ENCODE measurements at regions not wholly inside any gene's neighbourhood (a gene's known extent, or its start where the extent isn't known, plus 50 kb on each side); places are given as distances from the start of the nearest gene placed in this dataset.
"Not testable (repeated sequence)": the region's sequence is repeated elsewhere in the genome, so short reads cannot be mapped to it uniquely, and the experiment has no call there.

DNA sequence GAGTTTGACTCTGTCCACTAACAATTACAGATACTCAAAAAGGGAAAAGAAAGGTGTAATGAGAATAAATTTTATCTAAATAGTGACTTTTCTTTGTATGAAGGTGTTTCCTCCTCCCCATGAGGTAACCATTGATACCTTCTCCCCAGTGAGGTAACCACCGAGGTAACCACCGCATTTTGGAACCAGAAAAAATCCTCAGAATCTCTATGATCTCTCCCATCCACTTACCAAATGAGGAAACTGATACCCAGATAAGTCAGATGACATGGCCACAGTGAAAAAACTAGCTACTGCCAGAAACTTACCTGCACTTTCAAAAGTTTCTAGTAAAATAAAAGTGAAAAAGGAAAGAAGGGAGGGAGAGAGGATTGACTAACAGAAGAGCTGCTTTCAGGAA lies 124.0 kb upstream of the FNDC3A start:
- no peak for DNase-seq

DNA sequence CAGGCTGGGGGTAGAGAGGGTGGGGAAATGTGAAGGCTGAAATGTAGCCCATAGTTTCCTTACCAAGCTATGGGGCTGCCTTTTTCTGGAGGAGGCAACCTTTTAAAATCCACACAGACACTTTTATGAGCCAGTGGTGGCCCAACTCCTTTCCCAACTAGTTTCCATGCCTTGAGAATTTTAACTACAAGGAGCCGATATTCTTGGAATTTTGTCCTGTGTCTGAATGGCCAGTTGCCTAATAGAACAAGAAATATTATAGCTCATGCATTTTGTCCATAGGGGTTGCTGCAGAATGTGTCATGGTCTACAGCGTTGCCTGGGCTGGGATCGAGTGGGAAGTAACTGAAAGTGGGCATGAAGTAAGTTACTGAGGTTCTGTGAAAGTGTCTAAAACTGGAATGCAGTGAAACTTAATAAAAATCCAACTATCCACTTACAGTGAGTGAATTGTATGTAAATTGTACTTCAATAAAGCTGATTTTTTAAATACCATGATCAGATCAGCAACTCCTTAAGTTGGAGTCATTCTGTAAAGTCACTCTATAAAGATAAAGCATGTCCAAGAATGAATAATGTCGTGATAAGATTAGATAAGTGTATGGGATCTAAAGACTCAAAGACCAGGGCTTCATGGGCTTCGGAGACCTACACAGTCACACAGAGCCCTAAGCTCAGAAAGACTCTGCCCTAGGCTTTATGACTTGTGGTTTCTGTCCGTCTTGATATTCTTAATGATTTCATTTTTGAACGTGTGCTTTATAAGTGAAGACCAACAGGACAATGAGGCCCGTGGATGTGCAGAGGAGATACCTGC lies 122.6 kb upstream of the FNDC3A start:
- no peak for DNase-seq

DNA sequence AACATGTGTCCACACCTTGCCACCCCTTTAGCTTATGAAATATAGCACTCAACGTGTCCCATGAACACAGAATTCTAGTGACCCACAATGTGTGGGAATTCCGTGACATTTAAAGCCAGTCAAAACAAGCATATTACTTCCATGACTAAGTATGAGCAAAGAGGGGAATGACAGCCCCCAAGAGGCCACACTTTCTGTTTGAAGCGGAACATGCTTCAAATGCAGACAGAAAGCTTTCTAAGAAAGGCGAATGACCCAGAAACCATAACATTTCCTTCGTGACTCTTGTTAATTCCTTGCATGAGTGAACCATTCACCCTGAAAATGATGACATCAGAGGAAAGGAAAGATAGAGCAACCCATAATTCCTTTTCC lies 122.0 kb upstream of the FNDC3A start:
- DNase-seq, result no peak

DNA sequence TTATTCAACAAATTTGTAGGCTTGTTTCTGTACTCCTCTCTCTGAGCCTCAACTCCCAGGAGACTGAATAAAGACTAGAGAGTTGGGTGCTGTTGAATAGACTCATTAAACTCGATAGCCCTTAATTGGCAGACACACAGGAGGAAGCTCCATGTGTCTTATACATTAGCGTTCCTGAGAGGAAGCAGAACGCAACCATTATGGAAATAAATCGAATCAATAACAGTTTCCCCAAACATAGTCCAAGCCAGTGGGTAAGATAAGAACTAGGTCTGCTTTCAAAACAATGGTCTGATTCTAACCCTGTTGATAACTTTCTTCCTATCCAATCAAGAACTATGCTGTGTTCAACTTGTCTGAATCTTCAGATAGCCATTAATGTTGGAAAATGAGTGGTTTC lies 118.1 kb upstream of the FNDC3A start:
- DNase-seq, result no peak

DNA sequence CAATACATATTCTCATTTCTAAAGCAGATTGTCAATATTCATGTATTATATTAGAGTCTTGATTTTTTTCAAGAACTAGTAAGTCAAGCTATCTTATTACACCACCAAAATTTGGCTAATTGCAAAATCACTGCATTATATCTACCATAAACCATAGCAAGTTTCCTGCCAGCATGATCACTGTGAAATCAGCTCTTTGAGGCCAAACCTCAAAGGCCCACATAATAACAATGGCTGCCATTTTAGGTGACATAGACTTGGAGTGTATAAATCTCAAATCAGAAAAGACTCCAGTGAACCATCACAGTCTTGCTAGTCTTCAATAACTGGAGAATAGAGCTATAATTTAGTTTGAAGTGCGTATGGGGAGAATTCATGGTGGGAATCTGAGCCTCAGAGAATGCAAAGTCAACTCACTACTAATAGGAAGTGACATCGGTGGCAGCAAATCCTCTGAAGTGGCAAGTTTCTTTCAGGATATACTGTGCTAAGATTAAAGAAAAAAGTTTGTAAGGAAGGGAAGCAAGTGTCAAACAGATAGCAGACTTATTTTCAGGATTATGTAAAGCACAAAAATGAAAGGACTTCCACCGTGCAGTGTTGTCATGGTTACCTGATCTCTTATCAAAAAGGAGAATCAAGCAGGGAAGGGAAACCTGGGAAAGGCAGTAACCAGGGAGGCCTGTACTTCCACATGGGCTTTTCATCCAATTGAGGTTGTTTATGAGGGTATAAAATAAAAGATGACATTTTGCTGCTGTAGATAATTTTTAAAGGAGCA lies 117.4 kb upstream of the FNDC3A start:
- DNase-seq, result no peak

DNA sequence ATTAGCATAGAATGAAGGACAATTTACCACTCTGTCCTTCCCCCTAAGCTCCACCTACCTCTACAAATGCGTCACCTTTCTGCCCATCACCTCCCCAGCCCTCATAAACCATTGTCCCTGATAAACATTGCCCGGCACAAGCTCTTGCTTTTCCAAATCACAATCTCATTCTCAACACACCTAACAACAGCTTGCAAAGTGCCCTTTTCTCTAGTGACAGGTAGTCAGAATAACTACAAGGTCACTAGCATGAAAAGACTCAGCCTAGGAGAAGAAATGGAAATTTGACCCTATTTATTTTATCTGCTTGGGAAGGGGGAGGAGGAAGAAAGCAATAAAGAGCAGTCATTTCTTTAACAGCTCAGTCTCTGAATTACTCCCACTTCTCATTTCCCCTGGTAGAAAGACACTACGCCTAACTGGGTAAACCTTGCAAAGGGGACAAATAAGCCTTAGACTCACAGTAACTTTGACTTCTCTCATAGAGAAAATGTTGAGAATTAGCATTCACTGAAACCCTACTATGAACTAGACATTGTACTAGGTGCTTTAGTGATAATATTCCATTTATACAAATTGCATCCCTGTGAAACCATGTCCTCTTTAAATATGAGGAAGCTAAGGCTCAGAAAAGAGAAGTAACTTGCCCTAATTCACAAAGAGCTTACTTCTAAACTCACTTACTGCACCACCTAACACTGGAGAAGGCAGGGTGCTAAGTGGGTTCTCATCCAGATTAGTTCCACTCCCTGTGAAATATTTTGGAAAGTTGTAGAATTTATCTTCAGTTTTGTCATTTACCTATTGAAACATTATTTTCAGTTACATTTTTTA lies 116.2 kb upstream of the FNDC3A start:
- no peak for DNase-seq

DNA sequence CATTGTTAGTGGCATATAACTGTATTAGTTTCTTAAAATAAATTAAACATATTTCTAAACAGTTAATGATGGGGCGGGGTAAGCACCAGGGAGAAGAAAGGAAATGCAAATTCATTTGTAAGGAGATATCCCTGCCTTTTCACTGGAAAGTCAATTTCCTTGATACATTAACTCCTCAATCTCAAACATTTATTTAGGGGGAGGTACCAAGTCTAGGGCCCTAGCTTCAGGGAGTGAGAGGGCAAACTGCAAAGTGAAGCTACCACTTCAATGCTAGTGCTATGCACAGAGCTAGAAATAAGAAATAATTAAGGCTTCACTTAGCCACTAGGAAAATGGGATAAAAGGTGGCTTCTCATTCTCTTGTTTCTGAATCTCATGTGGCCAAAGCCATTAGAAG lies 115.3 kb upstream of the FNDC3A start:
- no peak for DNase-seq

DNA sequence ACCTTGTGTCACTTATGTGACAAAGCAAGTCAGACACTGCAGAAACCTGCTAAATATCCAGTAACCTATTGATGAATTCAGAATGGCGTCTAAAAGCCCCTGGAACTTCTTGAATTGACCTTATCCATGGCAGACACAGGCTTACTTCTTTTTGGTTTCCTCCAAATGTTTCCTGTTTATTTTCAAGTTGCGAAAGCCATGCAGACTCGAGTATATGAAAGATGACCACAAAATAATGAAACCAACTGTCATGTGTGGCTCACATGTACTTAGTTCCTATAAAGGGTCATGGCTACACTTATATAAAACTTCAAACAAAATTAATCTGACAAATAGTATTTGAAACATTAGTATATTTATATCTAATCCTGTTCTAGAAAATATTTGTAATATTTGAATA lies 113.1 kb upstream of the FNDC3A start:
- no peak for DNase-seq

DNA sequence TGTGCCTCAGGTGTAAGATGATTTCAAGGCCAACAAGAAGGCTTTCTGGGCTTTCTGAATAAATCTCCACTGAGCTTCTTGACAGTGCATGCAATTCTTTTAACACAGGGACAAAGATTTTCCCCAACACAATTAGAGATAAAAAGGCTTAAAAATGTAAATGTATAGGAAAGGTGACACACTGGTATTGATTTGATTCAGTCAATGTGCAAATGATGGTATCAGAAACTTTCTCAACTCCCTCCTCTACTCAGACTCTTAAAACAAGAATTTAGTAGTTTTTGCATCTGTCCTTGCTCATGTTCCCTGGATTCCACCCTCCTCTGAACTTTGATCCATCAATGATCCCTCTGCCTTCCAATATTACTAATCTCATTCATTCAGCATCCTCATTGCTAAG lies 111.6 kb upstream of the FNDC3A start:
- DNase-seq, result no peak

DNA sequence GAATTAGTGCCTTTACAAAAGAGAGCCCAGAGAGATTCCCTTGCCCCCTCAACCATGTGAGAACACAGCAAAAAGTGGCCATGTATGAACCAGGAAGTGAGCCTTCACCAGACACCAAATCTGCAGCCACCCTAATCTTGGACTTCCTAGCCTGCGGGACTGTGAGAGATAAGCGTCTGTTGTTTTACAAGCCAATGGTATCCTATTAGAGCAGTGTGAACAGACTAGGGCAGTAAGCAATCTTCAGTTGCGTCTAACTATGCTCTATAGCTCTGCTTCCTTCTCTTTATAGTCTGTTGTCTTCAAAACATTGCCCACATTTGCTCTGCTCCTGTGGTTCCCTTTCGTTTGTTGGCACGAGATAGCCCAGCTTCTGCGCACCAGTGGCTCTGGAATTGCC lies 109.5 kb upstream of the FNDC3A start:
- DNase-seq, result no peak

DNA sequence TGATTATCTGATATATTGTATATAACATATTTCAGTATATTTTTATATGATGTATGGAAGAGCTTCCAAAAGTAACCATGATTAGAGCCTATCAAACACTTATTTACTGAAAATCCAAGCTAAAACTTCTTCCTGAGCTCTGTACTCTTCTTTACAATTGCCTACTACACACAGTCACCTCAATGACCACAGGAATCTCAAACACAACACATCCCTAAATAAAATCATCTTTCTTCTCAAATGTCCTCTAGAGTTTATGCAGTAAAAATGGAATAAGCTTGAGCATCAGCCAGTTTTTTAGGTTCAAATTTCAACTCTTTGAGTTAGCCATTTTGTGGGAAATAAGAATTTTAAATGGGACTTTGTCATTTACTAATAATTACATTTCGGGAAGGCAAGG lies 102.6 kb upstream of the FNDC3A start:
- DNase-seq, result no peak

DNA sequence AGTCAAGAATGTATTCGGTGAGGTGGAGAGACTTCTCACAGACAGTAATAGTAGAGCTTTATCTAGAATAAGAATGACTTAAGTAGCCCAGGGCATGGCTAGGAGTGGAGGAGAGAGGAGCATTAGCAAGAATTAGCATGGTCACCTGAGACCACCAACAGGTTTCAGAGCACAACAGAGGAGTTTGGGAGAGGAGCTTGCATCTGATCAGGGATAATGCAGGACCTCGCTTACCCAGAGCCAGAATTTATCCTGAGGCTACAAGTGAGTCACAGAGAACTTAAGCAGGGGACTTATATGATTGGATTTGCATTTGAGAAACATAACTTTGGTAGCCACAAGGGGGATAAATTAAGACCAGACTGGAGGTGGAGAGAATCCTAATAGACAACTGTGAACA lies 102.1 kb upstream of the FNDC3A start:
- DNase-seq, result no peak

DNA sequence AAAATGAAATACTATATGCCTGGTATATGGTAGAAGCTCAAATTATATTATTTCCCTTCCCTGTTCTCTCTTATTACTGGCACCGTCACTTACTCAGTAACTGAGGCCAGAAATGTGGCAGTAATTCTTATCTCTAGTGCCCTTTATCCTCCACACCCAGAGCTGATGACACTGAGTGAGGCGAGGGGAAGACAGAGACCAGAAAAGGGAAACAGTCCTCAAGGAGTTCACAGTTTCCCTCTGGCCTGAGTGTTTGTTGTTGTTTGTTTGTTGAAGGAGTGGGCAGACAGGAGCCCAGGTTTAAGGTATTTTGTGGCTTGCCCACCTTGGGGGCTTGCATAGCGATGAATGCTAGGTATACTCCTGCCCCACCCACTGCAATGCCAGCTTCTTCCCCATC lies 101.5 kb upstream of the FNDC3A start:
- no peak for DNase-seq

DNA sequence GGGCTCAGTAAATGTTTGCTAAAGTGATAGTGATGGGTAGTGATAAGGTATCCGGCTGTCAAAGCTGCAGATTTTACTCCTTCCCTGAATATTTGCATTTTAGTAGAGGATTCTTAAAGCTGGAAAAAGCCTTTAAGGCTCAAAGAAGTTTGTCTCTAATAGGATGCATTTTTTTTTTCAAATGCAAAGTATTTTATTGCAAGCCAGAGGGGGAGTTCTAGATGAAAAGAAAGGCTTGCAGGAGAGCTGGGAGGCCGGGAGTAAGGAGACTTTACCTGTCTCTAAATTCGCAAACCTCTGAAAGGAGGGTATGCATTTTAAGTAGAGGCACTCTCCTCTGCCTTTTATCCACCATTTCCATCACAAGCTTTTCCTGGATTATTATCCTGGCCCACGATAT lies 100.7 kb upstream of the FNDC3A start:
- DNase-seq, result no peak

DNA sequence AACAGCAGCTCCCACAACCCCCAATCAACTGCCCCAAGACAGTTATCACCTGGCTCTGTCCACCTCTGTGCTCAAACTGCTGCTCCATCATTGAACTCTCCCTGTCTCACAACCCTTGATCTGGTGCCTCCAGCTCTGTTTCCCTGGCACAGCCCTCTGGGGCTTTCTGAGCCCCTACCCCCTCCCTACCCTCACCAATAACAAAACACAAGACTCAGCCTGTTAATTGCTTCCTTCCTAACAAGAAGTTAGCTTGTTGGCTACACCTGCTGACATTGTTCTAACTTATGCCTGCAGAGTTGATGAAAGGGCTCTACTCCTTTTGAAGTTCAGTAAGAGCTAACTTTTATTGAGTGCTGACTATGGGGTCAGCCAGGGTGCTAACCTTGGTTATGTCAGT lies 99.4 kb upstream of the FNDC3A start:
- no peak for DNase-seq

DNA sequence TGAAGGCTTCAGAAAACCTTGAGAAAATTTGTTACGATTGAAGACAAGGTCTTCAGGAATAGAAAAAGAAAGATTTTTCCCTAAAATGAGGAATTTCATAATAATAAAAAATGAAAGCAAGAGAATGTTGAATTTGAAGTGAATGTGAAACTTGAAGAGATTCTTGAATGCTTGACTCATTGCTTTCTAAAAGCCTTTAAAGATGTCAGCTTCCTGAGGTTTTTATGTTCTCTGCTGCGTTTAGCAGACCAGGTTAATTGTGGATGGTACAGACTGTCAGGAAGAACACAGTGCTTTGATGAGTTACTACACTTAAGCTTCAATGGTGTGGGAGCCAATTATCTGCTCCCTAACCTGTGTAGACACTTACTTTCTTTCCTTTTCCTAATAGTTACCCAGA lies 96.3 kb upstream of the FNDC3A start:
- no peak for DNase-seq

DNA sequence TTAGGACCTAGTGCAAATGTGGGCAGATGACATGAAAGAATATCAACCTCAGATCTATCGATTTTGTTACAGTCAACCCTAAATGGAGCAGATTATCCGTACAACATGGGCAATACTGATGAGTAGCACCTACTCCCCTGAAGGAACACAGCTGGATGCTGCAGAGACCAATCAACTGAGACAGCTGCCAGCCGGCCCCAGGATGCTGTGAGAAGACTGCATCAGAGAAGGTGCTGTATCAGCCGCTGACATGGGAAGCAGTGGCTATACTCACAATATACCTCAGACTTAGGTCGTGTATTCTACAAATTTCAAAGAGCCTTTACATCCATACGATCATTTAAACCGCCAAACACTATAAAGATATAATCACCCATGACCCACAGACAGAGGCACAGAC lies 95.9 kb upstream of the FNDC3A start:
- no peak for DNase-seq

DNA sequence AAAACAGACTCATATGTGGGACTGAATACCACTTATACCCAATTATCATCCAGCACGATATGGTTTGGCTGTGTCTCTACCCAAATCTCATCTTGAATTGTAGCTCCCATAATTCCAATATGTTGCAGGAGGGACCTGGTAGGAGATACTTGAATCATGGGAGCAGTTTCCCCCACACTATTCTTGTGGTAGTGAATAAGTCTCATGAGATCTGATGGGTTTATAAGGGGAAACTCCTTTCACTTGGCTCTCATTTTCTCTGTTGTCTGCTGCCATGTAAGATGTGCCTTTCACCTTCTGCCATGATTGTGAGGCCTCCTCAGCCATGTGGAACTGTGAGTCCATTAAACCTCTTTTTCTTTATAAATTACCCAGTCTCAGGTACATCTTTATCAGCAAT lies 91.9 kb upstream of the FNDC3A start:
- not testable (repeated sequence) for DNase-seq

DNA sequence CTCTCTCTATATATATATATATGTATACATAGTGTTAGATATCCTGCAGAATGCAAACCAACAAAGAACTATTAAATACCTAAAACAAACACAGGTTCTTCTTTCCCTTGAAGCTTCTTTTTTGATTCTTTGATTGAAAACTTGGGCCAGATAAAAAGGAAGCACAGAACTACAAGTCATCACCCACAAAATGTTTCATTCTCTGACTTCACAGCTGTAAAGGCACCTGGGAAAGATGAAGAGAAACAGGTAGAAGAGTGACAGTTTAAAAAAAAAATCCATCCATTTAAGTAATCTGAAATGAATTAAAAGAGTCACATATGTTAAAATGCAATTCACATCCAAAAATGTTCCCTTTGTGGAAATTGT lies 90.7 kb upstream of the FNDC3A start:
- no peak for DNase-seq

DNA sequence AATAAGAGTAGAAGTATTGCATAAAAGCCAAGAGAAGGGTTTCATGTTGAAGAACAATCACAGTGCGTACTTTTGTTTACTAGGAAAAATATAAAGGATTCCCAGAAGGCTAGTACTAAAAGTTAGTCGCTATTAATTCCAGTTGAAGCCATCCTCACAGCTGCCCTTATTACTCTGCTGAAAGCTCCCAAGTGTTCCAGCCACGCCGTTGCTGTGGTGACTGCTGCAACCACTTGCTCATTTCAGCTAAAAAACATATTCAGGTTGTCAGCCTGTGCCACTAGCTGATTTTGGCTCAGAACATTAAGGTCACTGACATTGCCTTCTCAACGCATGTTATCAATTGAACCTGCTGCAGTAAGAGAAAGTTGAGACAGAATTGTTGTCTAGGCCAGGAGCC lies 87.1 kb upstream of the FNDC3A start:
- no peak for DNase-seq

DNA sequence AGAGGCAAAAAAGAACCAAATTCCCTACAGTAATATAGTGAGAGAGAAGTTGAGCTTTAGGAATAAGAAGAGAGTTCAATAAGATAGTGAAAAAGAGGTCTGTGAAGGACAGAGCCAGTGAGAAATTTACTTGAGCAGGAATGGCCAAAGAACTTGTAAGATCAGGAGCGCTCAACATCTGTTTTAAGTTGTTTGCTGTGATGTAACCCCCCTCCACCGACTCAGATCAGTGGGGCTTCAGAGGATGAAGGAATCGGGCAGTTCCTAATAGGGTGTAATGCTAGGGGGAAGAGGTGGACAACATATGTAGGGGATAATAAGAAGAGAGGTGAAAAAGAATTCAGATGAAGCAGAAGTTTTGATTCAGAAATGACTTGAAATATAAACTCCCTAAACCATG lies 85.3 kb upstream of the FNDC3A start:
- DNase-seq, result no peak

DNA sequence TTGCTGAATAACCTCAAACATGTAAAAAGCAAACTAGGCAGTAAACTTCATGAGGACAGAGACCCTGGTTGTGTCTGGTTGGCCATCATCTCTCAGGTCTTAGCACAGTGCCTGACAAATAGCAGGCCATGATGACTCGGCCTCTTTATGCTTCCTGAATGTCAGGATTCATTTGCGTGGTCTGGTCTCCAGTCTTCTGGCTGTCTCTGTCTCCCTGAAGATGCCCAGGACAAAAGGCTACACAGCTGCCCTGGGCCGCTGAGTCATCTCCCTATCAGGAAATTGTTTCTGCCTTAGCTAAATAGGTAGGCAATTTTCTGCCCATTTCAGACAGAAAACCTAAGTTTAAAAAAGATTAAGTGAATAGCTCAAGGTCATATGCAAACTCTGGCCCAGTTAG lies 84.1 kb upstream of the FNDC3A start:
- no peak for DNase-seq

DNA sequence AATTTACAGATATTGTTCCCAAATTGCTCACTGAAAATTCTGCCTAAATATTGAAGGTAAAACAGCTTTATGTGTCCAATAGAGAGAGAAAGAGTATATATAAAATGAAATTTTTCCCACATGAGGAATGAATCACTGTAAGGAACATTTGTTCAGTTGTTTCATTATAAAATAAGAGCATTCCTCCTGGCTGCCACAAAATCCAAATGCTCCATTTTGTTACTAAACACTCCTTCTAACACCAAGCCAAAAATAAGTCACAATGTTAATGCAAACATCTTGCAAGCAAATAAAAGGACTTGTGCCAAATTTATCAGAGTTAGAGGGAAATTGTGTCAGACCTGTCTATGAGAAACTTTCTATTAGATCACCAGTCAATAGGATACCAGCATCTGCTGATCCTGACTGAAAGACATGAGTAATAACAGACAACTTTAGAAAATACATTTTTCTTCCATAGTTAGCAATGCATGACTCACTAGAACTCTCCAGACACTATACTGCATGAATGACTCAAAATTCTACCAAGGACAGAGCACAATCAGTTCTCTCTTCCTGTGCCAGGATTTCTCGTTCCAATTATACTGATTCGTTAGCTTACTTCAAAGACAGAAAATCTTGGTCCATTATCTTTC lies 83.5 kb upstream of the FNDC3A start:
- DNase-seq, result no peak

Measured in stimulated activated CD4-positive, alpha-beta T cell treated with anti-CD3 and anti-CD28 coated beads, Interleukin-4, amount 100 ng/mL, for 4 hours (primary cell).